Body of pancreas (tissue), 4 donors: ENCODE measurements at regions not wholly inside any gene's neighbourhood (a gene's known extent, or its start where the extent isn't known, plus 50 kb on each side); places are given as distances from the start of the nearest gene placed in this dataset.

Experiments used
- ATAC-seq: fragments of 150-250 bp; one replicate; pipeline ENCODE4 v1.9.1; 2016
- DNase-seq, 4 donors: peaks; one replicate each; pipeline ENCODE4 v3.0.0-alpha.2; 2019
- H3K27ac ChIP-seq, 4 donors: fragments of 200-600 bp; sonication (generic); 1 replicate in 3 of 4; 2 replicates in 1 of 4; pipeline versions ENCODE4 v1.5.1 to v1.6.1; 2016 to 2019; ENCODE audit warnings: mild to moderate bottlenecking in 1 of 4, mixed read lengths in 1 of 4, moderate library complexity in 1 of 4
- H3K27me3 ChIP-seq, 2 donors: fragments of 200-600 bp; sonication (generic); one replicate each; pipeline ENCODE4 v1.6.0; 2016; ENCODE audit warnings: mild to moderate bottlenecking in 1 of 2
- H3K36me3 ChIP-seq, 2 donors: fragments of 200-600 bp; sonication (generic); replicated peaks in 1 of 2; 2 replicates each; pipeline ENCODE4 v1.5.1; 2016; ENCODE audit warnings: low read depth in 2 of 2; ENCODE audit not compliant: insufficient read depth in 1 of 2
- H3K4me1 ChIP-seq: fragments of 200-600 bp; sonication (generic); one replicate; pipeline ENCODE4 v1.6.0; 2016
- H3K4me3 ChIP-seq, 2 donors: fragments of 200-600 bp; sonication (generic); 1 replicate in 1 of 2; 2 replicates in 1 of 2; pipeline ENCODE4 v1.5.1; 2016 to 2019
- H3K9me3 ChIP-seq, 3 donors: fragments of 200-600 bp; sonication (generic); 1 replicate in 2 of 3; 2 replicates in 1 of 3; pipeline ENCODE4 v1.5.1; 2016
- POLR2A ChIP-seq, 3 donors: fragments of 450-650 bp; IDR thresholded peaks; one replicate each; pipeline ENCODE4 v1.6.1; 2016; ENCODE audit warnings: antibody characterized with exemption in 3 of 3, mild to moderate bottlenecking in 2 of 3
- WGBS, 2 donors: methylation state at CpG; one replicate each; pipeline ENCODE4 v1.1.5; 2017; 5-methylcytosine and 5-hydroxymethylcytosine counted together
- intact Hi-C: fragments of 100-400 bp; cut with DNase I; formaldehyde crosslinking; loops from one replicate; pipeline ENCODE4 v1.15.1; 2023
- TF ChIP-seq, protein P1 (sequence below), 7 experiments: fragments of 450-650 bp in 4 of 7; fragments of 200-600 bp in 3 of 7; sonication (generic) in 3 of 7; IDR thresholded peaks; one replicate each; pipeline ENCODE4 v1.5.1; 2016 to 2019; ENCODE audit warnings: antibody characterized with exemption in 7 of 7

GRCh38 chr1:4495809-4496208 lies 158.6 kb upstream of the AJAP1 start:
- Histone ChIP-seq H3K4me1 (no peaks in the 10 kb centered on the region), H3K36me3 (no peaks in the 10 kb centered on the region), H3K27ac (no peak overlapping the region), H3K4me3 (no peak overlapping the region), H3K9me3 (no peaks in the 10 kb centered on the region), H3K27me3 (no peaks in the 10 kb centered on the region)
- intact Hi-C loops, result no loop called here
- 60 to 62% methylated on average over 12 of the region's 12 CpGs for WGBS, 2 donors
- DNase-seq, result no peak
- TF ChIP-seq, protein P1, sequence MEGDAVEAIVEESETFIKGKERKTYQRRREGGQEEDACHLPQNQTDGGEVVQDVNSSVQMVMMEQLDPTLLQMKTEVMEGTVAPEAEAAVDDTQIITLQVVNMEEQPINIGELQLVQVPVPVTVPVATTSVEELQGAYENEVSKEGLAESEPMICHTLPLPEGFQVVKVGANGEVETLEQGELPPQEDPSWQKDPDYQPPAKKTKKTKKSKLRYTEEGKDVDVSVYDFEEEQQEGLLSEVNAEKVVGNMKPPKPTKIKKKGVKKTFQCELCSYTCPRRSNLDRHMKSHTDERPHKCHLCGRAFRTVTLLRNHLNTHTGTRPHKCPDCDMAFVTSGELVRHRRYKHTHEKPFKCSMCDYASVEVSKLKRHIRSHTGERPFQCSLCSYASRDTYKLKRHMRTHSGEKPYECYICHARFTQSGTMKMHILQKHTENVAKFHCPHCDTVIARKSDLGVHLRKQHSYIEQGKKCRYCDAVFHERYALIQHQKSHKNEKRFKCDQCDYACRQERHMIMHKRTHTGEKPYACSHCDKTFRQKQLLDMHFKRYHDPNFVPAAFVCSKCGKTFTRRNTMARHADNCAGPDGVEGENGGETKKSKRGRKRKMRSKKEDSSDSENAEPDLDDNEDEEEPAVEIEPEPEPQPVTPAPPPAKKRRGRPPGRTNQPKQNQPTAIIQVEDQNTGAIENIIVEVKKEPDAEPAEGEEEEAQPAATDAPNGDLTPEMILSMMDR (IDR thresholded peaks at IDR 0.05), result no peak
- TF ChIP-seq POLR2A (IDR thresholded peaks at IDR 0.05), result no peak
- no peak for ATAC-seq

DNA sequence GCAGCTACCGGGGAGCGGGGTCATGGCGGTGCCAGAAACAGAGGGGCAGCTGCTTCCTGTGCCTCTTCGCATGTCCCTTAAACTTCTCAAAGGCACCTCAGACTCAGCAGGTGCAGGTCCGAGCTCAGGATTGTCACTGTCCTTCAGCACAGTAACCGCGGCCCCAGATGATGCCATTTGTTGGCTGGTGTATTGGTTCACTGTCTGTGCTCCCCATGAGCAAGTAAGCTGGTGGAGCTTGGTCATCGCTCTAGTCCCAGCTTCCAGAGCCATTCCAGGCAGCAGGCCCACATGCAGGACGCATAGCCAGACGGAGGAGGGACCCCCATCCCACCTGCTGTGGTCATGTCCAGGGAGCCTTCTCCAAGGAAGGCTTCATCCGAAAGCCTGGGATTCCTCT lies 154.0 kb upstream of the AJAP1 start:
- DNase-seq (no peak), ATAC-seq (no peak)
- Histone ChIP-seq H3K9me3 (no peaks in the 10 kb centered on the region), H3K4me3 (no peak overlapping the region), H3K4me1 (no peaks in the 10 kb centered on the region), H3K36me3 (no peaks in the 10 kb centered on the region), H3K27ac (no peak overlapping the region), H3K27me3 (no peaks in the 10 kb centered on the region)
- 80 to 91% methylated on average over 10 to 11 of the region's 11 CpGs for WGBS, 2 donors
- TF ChIP-seq POLR2A (IDR thresholded peaks at IDR 0.05), result no peak
- TF ChIP-seq, protein P1 (IDR thresholded peaks at IDR 0.05), result no peak
- intact Hi-C loops, result no loop called here

GRCh38 chr1:4506591-4506990 lies 147.8 kb upstream of the AJAP1 start:
- DNase-seq, result no peak
- Histone ChIP-seq H3K4me3 (no peak overlapping the region), H3K27me3 (no peaks in the 10 kb centered on the region), H3K4me1 (peaks cover 25% of the 10 kb centered on the region), H3K9me3 (no peaks in the 10 kb centered on the region), H3K36me3 (no peaks in the 10 kb centered on the region), H3K27ac (no peak overlapping the region)
- intact Hi-C loops, result no loop called here
- 65 to 79% methylated on average over 4 of the region's 4 CpGs for WGBS, 2 donors
- ATAC-seq, result no peak
- TF ChIP-seq, protein P1 (IDR thresholded peaks at IDR 0.05), result no peak
- no peak for TF ChIP-seq POLR2A (IDR thresholded peaks at IDR 0.05)

DNA sequence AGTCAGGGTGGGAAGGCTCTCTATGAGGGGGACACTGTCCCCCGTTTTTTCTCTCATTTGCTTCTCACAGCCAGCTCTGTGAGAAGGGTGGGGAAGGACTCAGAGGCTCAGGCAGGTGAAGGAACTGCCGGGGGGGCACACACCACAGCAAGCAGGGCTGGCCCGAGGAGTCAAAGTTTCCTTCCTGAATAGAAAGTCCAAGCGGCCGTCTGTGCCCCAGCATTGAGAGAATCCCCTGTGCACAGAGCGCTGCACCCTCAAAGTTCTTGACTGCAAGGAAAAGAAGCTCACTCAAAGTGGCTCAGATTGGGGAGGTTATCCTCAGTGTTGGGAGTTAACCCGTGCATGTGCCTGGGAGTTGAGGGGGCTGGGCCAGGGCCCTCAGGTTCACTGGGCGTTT lies 145.2 kb upstream of the AJAP1 start:
- DNase-seq (no peak), ATAC-seq (no peak)
- Histone ChIP-seq H3K36me3 (no peaks in the 10 kb centered on the region), H3K9me3 (no peaks in the 10 kb centered on the region), H3K27ac (peak overlapping the region in 3 of 4 donors; percentile 54 to 76 (median 68)), H3K27me3 (no peaks in the 10 kb centered on the region), H3K4me3 (no peak overlapping the region), H3K4me1 (peaks cover 48% of the 10 kb centered on the region)
- TF ChIP-seq POLR2A (IDR thresholded peaks at IDR 0.05), result no peak
- TF ChIP-seq, protein P1 (IDR thresholded peaks at IDR 0.05), result no peak
- WGBS, 2 donors, result 51 to 57% methylated on average over 8 of the region's 8 CpGs
- intact Hi-C loops, result no loop called here

DNA sequence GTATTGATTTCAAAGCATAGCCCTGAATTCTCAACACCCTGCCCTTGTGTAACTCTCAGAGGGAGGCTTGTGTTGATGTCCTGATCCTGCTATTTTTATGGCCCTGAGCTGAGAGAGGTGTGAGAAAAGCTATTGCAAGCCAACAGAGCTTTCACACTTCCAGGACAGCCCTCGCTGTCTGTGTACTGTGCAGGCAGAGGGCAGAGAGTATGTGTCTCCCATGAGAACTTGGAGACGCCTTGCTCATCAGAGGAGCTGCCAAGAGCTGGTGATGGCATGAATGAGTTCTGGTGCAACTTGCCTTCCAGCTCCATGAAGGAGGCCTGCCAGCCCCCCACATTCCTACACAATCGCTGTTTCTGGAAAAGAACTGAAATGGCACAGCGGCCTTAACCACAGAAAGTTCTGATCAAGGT lies 144.1 kb upstream of the AJAP1 start:
- Histone ChIP-seq H3K4me1 (peaks cover 48% of the 10 kb centered on the region), H3K27ac (peak overlapping the region; percentile 32 to 76 (median 64)), H3K9me3 (no peaks in the 10 kb centered on the region), H3K4me3 (no peak overlapping the region), H3K36me3 (no peaks in the 10 kb centered on the region), H3K27me3 (no peaks in the 10 kb centered on the region)
- ATAC-seq, result peak; percentile 84
- peak in 2 of 3 donors; percentile 9 to 28 for TF ChIP-seq POLR2A (IDR thresholded peaks at IDR 0.05)
- TF ChIP-seq, protein P1 (IDR thresholded peaks at IDR 0.05), result no peak
- peak in 2 of 4 donors; percentile 31 to 49 for DNase-seq
- intact Hi-C loops, result no loop called here
- WGBS, 2 donors, result 53 to 61% methylated on average over 4 of the region's 4 CpGs
